Left forelimb (tissue), 1 donor: ENCODE measurements at regions not wholly inside any gene's neighbourhood (a gene's known extent, or its start where the extent isn't known, plus 50 kb on each side); places are given as distances from the start of the nearest gene placed in this dataset.

Experiments used
- DNase-seq: peaks from one replicate; pipeline ENCODE4 v3.0.0-alpha.2; 2018; ENCODE audit warnings: low spot score

DNA sequence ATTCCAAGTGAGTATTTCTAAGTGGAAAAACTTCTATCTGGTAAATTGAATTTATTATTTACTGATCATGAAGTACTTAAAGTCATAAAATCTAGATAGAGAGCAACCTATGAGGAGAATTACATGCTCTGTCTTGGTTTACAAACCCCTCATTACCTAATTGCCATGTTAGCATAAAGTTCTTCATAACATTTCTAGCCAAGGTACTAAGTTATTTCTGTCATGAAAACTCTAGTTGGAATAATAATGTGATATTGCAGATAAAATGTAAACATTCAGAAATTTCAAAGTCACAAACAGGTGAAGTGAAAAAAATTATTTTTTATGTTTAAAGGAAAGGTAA lies 228.6 kb downstream of the TTLL7 start:
- no peak for DNase-seq

DNA sequence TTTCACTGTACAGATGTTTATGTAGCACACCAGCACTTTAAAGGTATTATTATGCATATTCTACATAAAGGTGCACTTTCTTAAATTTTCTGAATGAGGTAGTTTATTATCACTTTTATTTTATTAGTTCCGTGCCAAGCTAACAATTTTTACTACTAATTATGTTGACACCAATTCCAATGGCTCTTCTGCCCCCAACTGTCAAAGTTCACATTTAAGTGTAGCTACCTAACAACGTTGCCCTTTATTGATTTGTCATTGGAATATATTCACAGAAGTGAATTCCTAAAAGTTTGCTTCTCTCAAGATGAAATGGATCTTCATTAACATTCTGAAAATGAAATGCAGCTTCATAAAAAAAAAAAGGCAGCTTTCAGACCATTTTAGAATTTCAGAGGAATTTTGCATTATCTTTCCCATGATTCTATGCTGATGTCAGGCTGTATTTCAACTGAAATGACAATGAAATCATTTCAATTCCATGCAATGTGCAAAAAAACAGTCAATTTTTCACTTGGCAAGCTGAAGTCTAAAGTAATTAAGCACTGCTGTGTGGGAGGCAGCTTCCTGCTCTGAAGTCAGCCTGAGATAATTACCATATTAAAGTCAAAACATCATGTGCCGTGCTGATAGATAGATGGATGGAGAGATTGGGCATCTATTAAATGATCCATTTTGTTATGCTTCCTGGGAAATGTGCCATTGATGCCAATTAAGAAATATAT lies 229.2 kb downstream of the TTLL7 start:
- no peak for DNase-seq

DNA sequence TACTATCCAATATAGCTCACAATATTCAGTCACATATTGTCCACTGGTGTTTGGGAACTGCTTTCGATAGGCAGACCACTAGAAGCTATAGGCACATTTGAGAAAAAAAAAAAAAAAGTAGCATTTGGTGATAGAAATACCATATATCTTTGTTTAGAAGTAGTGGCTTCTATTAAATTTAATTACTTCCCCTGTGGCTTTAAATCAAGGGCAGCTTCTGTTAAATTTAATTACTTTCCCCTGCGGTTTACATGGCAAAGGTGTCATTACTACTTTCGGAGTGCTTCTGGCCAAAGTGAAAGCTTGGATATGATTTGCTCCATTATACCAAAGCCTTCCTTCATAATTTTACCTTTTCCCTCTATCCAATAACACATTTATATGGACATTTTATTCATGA lies 229.9 kb downstream of the TTLL7 start:
- DNase-seq = no peak

DNA sequence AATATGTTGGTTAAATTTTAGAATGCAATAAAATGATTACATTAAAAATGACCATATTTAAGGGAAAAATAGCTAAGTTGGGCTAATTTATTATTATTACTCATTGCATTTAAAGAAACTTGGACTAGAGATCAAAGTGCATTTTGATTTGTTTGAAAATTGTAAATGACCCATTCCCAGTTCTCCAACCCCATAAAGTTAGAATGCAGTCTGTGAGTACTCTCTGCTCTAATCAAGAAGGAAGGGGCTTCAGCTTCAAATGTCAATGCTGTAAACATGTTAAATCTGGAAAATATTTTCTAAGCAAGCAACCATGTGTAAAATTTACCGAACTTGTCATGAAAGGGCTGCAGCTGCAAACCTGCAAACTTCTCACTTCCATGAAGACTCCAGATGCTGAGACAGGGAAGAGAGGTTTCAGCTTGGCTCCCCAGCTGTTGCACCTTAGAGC lies 232.7 kb downstream of the TTLL7 start:
- DNase-seq = no peak

DNA sequence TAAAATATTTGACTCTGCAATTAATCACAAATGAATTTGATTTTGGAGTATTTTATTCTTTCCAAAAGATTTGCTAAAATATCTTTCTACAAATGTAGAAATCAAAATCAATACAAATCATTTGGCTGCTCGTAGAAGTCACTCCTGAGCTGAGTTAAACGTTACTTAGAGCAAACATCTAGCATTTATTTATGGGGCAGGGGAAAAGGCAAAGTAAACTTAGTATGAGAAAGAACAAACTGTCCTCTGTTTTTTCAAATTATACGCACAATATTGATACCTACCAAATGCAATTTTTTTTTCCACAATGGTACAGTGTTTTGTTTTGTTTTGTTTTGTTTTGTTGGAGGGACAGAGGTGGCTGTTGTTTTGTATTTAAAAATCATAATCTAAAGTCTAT lies 233.8 kb downstream of the TTLL7 start:
- no peak for DNase-seq

DNA sequence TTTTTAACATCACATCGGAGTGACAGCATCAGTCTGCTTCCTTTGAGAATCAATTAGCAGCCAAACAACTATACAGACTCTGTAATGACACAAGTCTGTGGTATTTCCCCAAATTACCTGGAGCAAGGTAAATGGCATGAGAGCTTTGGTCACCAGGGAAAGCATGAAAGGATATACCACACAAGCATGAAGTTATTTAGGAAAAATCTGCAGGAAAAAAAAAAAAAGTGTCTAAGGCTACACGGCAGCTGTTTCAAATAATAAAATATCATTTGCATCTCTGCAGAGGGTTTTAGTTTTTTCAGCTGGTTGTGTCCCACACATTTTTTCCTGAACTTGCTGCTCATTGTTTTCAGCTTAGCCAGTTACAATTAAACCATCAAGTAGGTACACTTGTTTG lies 234.7 kb downstream of the TTLL7 start:
- DNase-seq = no peak

DNA sequence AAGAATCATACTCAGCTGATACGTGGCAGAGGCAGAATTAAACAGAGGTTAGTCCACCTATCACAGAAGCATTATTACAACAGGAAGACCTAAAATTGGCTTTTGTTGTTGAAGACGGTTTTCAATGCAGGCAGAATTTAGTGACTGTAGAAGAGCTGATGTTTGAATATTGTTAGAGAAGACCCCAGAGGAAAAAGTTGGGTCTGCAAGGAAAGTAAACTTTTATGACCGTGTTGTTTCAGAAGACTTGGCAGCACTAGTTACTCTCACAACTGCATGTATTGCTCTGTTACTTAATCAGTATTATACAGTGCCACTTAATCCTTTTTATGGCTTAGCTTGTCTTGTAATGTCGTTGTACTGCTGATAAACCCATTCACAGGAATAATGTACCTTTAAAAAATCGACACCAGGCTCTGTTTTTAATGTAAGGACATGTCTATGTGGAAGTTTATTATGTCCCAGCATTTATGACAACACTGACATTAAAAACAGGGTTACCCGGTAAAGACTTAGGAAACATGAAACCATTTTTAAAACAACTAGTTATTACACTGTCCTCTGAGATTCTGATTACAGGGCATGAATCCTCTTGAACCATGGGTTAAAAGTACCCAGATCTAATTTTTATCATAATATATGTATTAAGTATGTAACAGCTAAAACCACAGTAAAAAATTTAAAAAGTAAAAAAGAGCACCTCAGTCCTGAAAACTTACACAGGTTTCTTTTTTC lies 235.4 kb downstream of the TTLL7 start:
- no peak for DNase-seq

DNA sequence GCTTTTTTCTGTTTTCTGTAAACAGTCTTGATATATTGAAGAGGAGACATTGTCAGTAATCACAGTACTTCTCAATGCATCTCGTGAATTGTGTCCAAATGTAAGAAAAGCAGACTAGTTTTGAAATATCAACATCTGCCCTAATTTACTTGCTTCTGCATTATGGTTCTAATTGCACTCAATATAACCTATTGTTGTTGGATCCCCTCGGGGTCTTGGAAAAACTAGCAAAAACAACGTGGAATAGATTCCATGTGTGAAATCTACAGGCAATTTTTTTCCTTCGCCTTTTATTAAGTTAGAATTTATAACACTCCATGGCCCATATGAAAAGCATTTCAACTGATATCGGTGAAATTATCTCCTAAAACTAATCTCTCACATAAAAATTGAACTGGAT lies 236.5 kb downstream of the TTLL7 start:
- DNase-seq = no peak

DNA sequence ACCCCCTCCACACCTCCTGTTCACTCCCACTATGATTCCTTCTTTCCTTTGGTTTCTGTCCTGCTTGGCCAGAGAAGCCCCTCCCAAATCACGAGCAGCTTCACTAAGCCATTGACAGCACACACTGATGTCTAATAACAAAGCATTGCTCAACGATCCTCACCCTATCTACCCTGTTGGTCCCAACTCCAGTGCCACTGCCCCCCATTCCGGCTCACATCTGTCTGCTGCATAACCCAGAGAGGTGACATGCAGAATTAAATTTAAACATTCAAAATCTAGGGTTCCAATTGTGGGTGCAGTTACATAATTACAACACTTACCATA lies 236.9 kb downstream of the TTLL7 start:
- no peak for DNase-seq

DNA sequence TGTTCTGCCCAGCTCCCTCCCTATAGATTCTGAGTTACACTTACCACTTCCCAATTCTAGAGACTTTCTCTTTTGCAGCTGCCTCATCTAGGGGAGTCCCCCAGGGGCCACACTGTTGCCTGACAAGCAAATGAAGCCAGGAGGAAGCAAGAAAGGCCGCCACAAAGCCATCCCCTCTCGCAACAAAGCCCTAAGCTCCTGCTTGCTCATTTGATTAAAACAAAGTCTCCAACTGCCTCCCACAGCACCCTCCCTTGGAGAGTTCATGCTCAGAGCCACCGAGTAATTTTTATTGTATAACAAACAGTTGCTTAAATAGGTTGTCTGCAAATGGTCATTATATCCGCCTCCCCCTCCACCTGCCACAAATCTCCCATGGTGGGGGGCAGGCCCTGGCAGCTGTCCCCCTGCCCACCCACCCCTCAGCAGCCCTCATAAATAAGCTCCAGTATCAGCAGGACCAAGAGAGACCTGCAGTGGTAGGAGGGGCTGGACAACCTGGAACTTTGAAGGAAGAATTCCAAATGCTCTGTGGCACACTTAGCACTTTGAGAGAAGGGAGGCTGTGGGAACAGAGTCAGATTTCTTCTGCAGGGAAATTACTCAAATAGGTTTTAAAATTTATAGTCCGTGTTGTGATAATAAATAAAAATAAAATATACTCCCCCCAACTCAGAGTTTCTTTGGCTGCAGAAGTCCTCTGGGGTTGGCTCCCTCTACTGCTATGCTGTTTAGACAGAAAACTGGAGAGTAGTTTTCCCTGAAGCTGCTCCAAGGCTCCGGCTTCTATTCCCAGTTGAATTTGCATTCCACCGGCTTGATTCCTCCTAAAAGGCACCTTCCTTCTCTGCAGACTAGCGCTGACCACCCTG lies 237.5 kb downstream of the TTLL7 start:
- no peak for DNase-seq

DNA sequence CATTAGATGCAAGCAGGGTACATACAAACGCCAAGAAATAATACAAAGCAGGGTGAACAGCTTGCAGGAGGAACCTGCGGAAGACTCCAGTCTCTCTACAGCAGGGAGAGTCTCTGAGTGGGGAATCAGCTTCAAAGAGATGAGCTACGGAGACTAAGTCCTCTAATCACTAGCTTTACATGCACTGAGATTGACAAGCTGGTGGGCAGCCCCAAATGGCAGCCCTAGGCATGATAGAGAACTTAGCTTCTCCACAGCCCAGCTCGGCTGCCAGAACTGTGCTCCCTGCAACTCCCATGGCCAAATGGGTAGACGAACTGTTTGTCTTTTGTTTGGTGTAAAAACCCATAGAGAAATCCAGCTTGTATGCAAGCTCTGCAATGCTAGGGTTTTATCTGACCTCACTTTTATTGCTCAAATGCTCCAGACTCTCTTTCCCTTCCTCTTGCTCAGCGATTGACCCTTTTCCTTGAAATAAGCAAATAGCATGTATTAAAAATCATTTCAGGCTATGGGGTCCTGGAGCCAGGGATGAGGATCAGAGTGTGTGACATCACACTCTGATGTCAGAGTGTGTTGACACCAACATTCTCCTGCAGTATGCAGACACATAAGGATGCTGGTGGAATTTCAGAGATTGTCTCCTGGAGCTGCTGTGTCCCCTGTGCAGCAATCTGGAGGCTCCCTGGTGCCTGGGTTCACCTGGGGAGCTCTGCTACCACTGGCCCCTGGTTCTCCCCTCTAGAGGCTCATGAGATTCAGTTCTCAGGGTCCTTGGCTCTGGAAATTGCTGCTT lies 238.5 kb downstream of the TTLL7 start:
- no peak for DNase-seq

DNA sequence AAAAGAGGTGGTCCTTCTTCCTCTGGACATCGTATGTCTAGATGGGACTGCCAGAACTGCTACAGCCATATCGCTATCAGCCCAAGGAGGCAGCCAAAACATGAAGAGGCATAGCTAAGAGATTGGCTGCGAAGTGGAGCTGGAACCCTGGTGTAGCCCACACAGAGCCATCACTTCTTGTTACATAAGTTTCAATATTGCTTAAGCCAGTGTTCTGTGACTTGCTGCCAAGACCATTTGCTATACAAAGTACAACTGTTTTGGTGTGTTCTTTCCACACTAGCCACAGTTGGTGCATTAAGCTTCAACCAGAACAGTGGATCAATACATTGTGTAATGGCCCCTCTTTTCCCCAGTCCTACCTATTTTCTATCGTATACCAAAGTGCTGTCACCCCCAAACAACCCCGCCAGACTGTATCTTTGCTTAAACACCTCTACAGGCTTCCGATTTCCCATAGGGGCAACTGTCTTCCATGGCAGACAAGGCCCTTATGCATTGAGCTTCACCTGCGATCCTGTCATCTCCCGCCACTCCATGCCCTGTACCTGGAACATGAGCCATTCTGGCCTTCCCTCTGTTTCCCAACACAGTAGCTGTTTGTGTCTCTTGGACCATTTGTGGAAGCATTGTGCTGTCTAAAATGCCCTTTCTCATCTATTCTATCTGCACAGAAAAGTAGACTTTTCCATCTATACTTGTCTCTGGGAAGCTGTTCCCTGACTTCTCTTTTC lies 241.8 kb downstream of the TTLL7 start:
- DNase-seq = no peak

DNA sequence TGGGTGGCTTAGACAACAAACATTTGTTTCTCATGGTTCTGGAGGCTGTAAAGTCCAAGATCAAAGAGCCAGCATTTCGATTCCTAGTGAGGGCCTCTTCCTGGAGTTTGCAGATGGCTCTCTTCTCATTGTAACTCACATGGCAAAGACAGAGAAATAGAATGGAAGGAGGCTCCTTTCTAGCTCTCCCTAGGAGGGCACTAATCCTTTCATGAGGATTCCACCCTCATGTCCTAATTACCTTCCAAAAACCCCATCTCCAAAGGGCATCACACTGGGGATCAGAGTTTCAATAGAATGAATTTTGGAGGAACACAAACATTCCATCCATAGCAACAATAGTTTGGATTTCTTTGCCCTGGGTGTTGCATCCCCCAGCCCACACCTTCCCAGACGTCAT lies 247.3 kb downstream of the TTLL7 start:
- no peak for DNase-seq

DNA sequence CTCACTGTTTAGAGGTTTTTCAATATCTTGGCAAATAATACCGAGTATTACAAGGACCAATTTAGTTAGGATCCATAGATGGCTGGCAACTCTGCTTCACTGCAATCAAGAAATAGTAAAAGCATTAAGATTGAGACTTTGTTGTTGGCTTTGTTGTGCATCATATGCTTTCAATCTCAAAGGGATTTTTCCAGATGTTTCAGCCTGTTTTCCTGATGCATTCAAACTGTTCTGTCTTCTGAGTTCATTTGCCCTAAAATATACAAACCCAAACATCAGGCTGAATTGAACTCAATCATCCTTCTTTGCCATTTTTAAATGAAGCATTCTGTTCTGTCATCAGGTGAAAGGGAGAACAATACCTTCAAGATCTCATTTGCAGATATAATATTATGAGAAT lies 248.7 kb downstream of the TTLL7 start:
- DNase-seq = no peak

DNA sequence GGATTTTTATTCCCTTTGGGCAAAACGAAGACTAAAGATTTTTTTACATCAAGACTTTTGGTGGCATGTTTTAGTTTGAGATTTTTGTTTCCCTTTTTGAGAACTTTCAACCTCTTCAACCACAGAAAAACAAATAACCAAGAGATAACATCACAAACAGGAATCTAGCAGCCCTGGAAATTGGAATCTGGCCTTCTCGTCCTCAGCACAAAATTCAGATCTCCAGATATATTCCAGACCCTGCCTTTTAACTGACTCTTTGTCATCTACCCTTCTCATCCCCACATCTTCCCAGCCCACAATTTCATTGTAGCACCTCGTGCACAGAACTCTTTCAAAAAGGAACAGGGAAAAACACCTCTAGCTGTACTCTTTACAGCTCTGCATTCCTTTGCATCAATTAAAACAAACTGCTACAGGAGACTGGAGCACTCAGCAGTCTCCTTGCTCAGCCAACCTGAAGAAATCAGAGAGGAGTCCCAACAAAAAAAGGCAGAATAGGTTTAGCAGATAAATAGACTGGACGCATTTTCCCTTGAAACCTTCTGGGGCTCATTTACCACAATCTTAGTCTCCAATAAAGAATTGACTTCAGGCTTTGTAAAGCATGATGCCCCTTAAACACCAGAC lies 251.0 kb downstream of the TTLL7 start:
- no peak for DNase-seq

DNA sequence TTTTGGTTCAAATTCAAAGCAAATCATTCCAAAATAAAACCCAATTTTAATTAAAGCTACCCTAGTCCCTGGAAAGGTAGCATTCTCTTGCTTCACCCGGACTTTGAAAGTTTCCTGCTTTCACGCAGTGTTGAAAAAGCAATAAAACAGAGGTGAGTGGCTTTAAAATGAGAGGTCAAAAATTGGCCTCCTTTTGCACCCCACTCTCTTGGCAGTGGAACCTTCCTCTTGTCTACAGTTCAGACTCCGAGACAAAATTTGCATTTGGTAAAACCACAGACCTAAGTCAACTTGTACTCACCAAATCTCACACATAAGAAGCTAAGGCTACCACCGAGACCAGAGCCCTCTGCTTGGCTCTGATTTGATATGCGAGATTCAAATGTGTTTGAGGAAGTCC lies 252.7 kb downstream of the TTLL7 start:
- DNase-seq = no peak

DNA sequence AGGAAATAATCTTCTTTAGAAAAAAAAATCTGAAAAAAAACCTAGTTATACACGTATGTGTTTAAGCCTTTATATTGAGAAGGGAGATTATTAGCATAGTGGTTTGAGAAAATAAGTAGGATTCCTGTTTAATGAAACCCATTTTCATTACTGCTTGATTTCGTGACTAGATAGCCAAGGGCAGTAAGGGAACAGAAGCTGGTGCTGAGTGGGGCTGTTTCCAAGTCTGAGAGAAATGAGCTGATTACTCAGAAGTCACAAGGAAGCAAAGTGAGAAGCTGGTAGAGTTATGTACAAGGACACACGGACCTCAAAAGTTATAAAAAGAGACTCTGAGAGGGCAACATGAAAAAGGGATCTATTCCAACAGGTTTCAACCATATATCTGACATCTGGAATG lies 256.5 kb downstream of the TTLL7 start:
- no peak for DNase-seq

DNA sequence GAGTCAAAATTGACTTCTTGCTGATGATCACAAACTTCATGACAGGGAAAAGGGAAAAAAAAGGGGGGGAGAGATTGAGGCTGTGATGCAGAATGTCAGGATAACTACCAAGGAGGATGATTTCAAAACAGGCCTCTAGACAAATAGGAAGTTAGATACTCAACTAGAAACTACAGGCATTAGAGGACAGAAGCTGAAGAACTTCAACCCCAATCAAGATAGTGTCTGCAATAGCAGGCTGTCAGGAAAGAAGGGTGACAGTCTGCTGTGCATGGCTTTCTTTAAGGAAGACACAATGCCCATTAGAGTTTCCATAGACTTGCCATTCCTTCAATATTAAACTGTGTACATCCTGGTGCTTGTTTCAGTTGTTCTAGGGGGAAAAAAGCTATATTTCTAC lies 257.2 kb downstream of the TTLL7 start:
- no peak for DNase-seq

DNA sequence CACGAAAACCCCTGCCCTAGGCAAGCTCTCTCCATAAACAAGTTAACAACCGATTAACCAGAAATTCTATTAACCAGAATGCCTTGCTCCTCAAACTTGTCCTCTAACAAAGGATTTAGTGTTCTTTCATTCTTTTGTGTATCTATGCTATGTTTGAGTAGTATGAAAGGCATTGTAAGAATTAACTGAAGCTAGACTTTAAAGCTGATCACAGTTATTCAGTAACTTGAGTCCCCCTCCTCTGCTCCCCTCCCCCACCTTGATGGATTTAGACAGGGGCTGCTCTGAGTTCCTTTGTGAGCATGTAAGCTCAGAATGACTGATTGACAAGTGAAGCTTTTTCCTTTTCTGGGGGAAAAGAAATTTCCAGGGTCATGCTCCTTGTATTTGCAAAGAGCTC lies 257.6 kb downstream of the TTLL7 start:
- DNase-seq = no peak

DNA sequence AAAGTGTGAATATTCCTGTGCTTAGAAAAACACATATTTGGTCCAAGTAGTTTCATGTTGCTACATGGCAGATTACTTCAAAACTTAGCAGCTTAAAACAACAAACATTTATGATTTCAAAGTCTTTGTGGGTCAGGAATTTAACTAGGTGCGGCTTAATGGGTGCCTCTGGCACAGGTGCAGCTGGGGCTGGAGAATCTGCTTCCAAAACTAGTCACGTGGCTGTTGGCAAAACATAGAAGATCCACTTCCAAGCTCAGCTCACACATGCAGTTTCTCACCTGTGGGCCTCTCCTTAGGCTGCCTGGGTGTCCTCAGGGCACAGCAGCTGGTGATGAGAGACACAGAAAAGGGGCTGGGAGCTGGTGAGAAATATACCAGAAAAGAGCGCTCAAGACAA lies 263.4 kb downstream of the TTLL7 start:
- DNase-seq = no peak

DNA sequence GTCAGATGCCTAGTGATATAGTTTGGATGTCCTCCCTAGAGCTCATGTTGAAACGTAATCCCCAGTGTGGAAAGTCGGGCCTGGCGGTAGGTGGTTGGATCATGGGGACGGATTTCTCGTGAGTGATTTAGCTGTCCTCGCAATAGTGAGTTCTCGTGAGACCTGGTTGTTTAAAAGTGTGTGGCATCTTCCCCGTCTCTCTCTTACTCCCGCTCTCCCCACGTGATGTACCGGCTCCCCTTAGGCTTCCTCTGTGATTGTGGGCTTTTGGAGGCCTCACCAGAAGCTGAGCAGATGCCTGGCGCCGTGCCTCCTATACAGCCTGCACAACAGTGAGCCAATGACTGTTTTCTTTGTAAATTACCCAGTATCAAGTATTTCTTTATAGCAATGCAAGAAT lies 264.5 kb downstream of the TTLL7 start:
- DNase-seq = no peak
